ENCODE measurements at regions not wholly inside any gene's neighbourhood (a gene's known extent, or its start where the extent isn't known, plus 50 kb on each side); places are given as distances from the start of the nearest gene placed in this dataset.

GRCh38 chr7:16978358-16979244, 96.8 kb upstream of the AGR3 start:
- no peak for DNase-seq

GRCh38 chr7:16980539-16980938, 98.8 kb upstream of the AGR3 start:
- DNase-seq: no peak

- DNase-seq: peak; percentile 28
Observed at GRCh38 chr7:16982640-16983350, 101.0 kb upstream of the AGR3 start.

- no peak for DNase-seq
Observed at GRCh38 chr7:16984375-16984774, 102.6 kb upstream of the AGR3 start.

- DNase-seq: no peak
Observed at GRCh38 chr7:16985621-16986020, 103.8 kb upstream of the AGR3 start.

GRCh38 chr7:16986755-16987154, 105.0 kb upstream of the AGR3 start:
- no peak for DNase-seq

GRCh38 chr7:16989811-16990413, 108.1 kb upstream of the AGR3 start:
- DNase-seq: peak; percentile 39

GRCh38 chr7:16991551-16991950, 109.8 kb upstream of the AGR3 start:
- no peak for DNase-seq

GRCh38 chr7:16993543-16993942, 111.8 kb upstream of the AGR3 start:
- no peak for DNase-seq

- no peak for DNase-seq
Observed at GRCh38 chr7:16998481-16999051, 116.8 kb upstream of the AGR3 start.

- DNase-seq: no peak
Observed at GRCh38 chr7:16999541-17000267, 117.9 kb upstream of the AGR3 start.

- no peak for DNase-seq
Observed at GRCh38 chr7:17005271-17005670, 123.5 kb upstream of the AGR3 start.

GRCh38 chr7:17007841-17008240, 126.1 kb upstream of the AGR3 start:
- no peak for DNase-seq

GRCh38 chr7:17009007-17009719, 127.4 kb upstream of the AGR3 start:
- no peak for DNase-seq

- DNase-seq: no peak
Observed at GRCh38 chr7:17009933-17010332, 128.2 kb upstream of the AGR3 start.

- DNase-seq: no peak
Observed at GRCh38 chr7:17010637-17011300, 129.0 kb upstream of the AGR3 start.

- no peak for DNase-seq
Observed at GRCh38 chr7:17013204-17013603, 131.4 kb upstream of the AGR3 start.

- no peak for DNase-seq
Observed at GRCh38 chr7:17014686-17015085, 132.9 kb upstream of the AGR3 start.

GRCh38 chr7:17015598-17016031, 133.8 kb upstream of the AGR3 start:
- no peak for DNase-seq

GRCh38 chr7:17016402-17017010, 134.7 kb upstream of the AGR3 start:
- DNase-seq: no peak

- DNase-seq: no peak
Observed at GRCh38 chr7:17019106-17019505, 137.3 kb upstream of the AGR3 start.
